Natural killer cell treated with Interleukin-12 subunit alpha and Interleukin-12 subunit beta and Interleukin-15 and Interleukin-18, amount 100 ng/mL, for 72 hours (primary cell): ENCODE measurements at regions not wholly inside any gene's neighbourhood (a gene's known extent, or its start where the extent isn't known, plus 50 kb on each side); places are given as distances from the start of the nearest gene placed in this dataset.

Experiments
- ATAC-seq, 2 donors: fragments of 150-1000 bp; cut with Tn5 transposase in 1 of 2; sonication (Bioruptor Pico), chemical (Tn5 transposase) in 1 of 2; 2 replicates each; pipeline ENCODE4 v1.10.0; 2021
- DNase-seq: peaks from one replicate; pipeline ENCODE4 v3.0.0; 2022; ENCODE audit warnings: low spot score
- H3K27ac Mint-ChIP-seq, 2 donors: 1 replicate in 1 of 2; 2 replicates in 1 of 2; pipeline ENCODE4 v1.8.0; 2022; ENCODE audit warnings: mixed read lengths in 2 of 2, mild to moderate bottlenecking in 1 of 2, moderate library complexity in 1 of 2
- H3K27me3 Mint-ChIP-seq, 2 donors: 1 replicate in 1 of 2; 2 replicates in 1 of 2; pipeline ENCODE4 v1.8.0; 2022; ENCODE audit warnings: mixed read lengths in 2 of 2
- H3K36me3 Mint-ChIP-seq: one replicate; pipeline ENCODE4 v1.8.0; 2022; ENCODE audit warnings: mixed read lengths
- H3K4me1 Mint-ChIP-seq, 2 donors: 1 replicate in 1 of 2; 2 replicates in 1 of 2; pipeline ENCODE4 v1.8.0; 2022; ENCODE audit warnings: low read depth in 2 of 2, mixed read lengths in 2 of 2, mild to moderate bottlenecking in 1 of 2
- H3K4me3 Mint-ChIP-seq: one replicate; pipeline ENCODE4 v1.8.0; 2022; ENCODE audit warnings: mixed read lengths
- H3K9me3 Mint-ChIP-seq: 2 replicates; pipeline ENCODE4 v1.8.0; 2022; ENCODE audit warnings: mixed read lengths

- Mint-ChIP-seq H3K4me3 (no peak overlapping the region), H3K4me1 (no peaks in the 10 kb centered on the region), H3K36me3 (no peaks in the 10 kb centered on the region), H3K27ac (no peak overlapping the region), H3K9me3 (peaks cover 11% of the 10 kb centered on the region), H3K27me3 (peaks cover 10 to 12% of the 10 kb centered on the region in 2 donors)
- no peak for ATAC-seq
- no peak for DNase-seq
Measured at GRCh38 chr13:74975111-74975510, 506.9 kb downstream of the TBC1D4 start.

DNA sequence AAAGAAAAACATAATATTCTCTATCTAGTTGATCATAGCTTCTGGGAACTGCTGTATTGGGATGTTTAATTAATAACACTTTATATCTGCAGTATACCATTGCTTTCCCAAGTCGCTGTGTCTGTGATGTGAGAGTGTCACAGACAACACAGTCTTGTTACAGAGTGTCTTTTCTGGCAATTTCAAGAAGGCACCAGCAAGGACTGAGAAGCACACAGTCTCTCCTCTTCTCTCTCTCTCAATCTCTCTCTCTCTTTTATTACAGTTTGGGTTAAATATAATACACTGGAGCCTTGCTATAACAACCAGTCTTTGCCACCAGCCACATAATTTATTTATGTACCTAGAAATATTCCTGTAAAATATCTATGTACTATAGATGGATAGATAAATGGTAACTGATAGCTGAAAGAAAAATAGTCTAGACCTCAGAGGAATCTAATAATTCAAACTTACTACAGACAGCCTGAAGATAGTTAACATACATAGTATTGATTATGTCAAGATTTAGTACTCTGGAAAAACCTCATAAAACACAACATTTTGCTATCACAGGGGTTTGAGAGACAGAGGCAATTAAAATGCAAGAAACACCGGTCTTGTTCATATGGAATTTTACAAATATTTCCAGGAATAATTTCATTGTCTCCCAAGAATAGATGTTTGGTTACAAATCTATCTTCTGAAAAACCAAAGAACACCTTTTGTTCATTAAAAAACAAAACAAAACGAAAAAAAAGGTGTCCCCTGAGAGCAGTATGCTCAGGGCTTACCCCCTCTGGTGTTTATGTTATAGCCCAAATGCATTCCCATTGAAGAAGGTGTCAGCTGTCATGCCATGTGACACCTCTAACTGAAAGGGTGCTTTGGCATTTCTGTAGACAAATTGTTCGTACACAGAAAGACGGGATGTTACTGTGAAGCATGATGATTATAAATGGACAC is 507.8 kb downstream of the TBC1D4 start:
- H3K4me1 Mint-ChIP-seq, result no peaks in the 10 kb centered on the region
- no peak overlapping the region for H3K27ac Mint-ChIP-seq
- peaks cover 11% of the 10 kb centered on the region for H3K9me3 Mint-ChIP-seq
- DNase-seq (no peak), ATAC-seq (no peak)
- peaks cover 10 to 12% of the 10 kb centered on the region in 2 donors for H3K27me3 Mint-ChIP-seq
- H3K4me3 Mint-ChIP-seq, result no peak overlapping the region
- no peaks in the 10 kb centered on the region for H3K36me3 Mint-ChIP-seq

DNA sequence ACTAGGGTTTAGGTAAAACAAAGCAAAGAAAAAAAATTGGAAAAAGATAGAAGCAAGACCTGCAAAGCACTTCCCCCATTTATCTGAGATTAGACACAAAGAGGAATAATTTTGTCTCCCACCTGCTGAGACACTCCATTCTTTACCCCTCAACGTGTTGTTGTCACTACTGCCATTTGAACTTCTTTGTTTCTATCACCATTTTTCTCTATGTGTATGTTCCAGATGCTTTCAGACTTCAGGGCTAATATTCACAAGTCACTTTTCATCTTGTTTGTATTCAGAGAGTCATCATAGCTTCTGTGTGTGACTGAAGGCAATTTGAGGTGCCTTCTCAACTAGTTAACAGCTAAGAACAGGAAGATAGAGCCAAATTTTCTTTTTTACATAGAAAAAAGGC is 512.5 kb downstream of the TBC1D4 start:
- no peaks in the 10 kb centered on the region for H3K36me3 Mint-ChIP-seq
- no peaks in the 10 kb centered on the region for H3K4me1 Mint-ChIP-seq
- DNase-seq (no peak), ATAC-seq (no peak)
- H3K27ac Mint-ChIP-seq, result no peak overlapping the region
- H3K4me3 Mint-ChIP-seq, result no peak overlapping the region
- no peaks in the 10 kb centered on the region for H3K9me3 Mint-ChIP-seq
- peaks cover 3 to 8% of the 10 kb centered on the region in 2 donors for H3K27me3 Mint-ChIP-seq

GRCh38 chr13:74966814-74967424 is 515.0 kb downstream of the TBC1D4 start:
- H3K36me3 Mint-ChIP-seq, result peaks cover 6% of the 10 kb centered on the region
- ATAC-seq, result no peak

GRCh38 chr13:74966275-74966674 is 515.7 kb downstream of the TBC1D4 start:
- peaks cover 10% of the 10 kb centered on the region for H3K9me3 Mint-ChIP-seq
- no peak for ATAC-seq
- H3K36me3 Mint-ChIP-seq, result peaks cover 6% of the 10 kb centered on the region
- H3K27me3 Mint-ChIP-seq, result peaks cover 5 to 21% of the 10 kb centered on the region in 2 donors
- no peaks in the 10 kb centered on the region for H3K4me1 Mint-ChIP-seq
- no peak for DNase-seq
- H3K4me3 Mint-ChIP-seq, result no peak overlapping the region
- no peak overlapping the region for H3K27ac Mint-ChIP-seq

More at GRCh38 chr13:74966814-74967424, 515.0 kb downstream of the TBC1D4 start:
- peaks cover 10% of the 10 kb centered on the region for H3K9me3 Mint-ChIP-seq
- peaks cover 5 to 21% of the 10 kb centered on the region in 2 donors for H3K27me3 Mint-ChIP-seq
- H3K4me1 Mint-ChIP-seq, result no peaks in the 10 kb centered on the region
- no peak overlapping the region for H3K27ac Mint-ChIP-seq
- DNase-seq, result no peak
- no peak overlapping the region for H3K4me3 Mint-ChIP-seq

- ATAC-seq (no peak), DNase-seq (no peak)
- no peak overlapping the region for H3K27ac Mint-ChIP-seq
- H3K27me3 Mint-ChIP-seq, result no peaks in the 10 kb centered on the region
- H3K36me3 Mint-ChIP-seq, result peaks cover 22% of the 10 kb centered on the region
- no peak overlapping the region for H3K4me3 Mint-ChIP-seq
- no peaks in the 10 kb centered on the region for H3K4me1 Mint-ChIP-seq
- H3K9me3 Mint-ChIP-seq, result peaks cover 18% of the 10 kb centered on the region
Measured at GRCh38 chr13:74945637-74946036, 536.3 kb downstream of the TBC1D4 start.

DNA sequence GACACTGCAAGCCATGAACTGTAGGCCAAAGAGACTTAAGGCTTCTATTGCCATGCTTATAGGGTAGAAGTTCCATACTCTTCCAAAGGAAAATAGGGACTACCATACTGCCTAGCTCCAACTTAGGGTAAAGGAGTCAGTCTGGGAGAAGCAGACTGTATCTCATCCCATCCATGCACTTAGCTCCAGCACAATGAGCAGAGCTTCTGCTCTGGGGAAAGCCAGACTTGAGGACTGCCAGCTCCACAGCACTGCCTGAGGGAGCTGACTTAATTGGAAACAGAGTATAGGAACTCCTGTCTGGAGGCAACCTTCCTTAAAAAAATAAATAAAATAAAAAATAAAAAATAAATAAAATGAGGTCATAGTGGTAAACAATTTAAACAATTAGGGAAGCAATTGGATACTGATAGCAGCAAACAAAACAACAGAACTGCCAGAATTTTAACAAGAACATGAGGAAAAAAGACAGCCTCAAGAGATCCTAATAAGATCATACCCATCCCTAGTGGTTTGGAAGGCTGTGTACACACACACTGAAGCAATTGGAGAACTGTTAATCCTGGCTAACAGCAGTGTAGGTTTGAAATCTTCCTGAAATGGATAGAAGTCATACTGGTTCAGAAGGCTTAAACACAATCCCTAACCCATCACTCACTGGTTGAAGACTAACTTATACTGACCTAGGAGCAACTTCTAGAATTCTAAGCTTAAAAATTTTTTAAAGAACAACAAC is 550.1 kb downstream of the TBC1D4 start:
- Mint-ChIP-seq H3K27ac (no peak overlapping the region), H3K36me3 (no peaks in the 10 kb centered on the region), H3K9me3 (peaks cover 4% of the 10 kb centered on the region), H3K4me1 (no peaks in the 10 kb centered on the region), H3K27me3 (peaks cover 0 to 6% of the 10 kb centered on the region in 2 donors), H3K4me3 (no peak overlapping the region)
- DNase-seq (no peak), ATAC-seq (peak in 1 of 2 donors; percentile 17)

DNA sequence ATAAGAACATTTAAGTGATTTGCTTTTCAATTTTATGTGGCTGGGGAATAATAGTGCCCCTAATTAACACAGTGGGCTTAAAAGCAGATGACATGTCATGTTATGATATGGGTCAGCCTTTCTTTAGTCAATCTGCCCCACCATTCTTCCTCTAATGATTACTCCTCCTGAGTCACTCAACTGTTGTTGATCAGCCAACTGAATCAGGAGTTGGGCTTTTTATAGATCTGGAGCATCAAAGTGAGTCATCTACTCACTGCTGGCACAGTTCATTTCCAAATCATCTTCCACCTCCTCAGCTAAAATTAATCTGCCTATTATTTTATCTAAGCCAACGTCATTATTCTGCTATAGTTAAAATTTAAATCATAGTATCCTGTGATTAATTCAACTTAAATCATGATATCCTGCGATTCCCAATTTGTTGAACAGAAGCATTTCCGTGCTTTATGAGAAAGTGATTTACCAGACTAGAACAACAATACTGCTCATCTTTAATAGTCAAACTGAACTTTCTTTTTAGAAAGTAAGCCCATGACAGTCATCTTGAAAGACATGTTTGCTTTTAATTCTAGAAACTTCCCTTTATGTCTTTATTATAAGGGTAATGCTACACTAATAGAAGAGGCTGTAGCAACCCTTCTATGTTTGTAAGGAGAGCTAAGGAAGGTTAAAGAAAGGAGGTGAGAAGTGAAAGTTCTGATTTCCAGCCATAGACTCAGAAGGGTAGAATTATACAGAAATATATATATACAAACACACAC is 551.4 kb downstream of the TBC1D4 start:
- ATAC-seq, result no peak
- no peak for DNase-seq
- Mint-ChIP-seq H3K27me3 (peaks cover 0 to 6% of the 10 kb centered on the region in 2 donors), H3K27ac (no peak overlapping the region), H3K4me3 (no peak overlapping the region), H3K36me3 (peaks cover 6% of the 10 kb centered on the region), H3K9me3 (peaks cover 4% of the 10 kb centered on the region), H3K4me1 (no peaks in the 10 kb centered on the region)

DNA sequence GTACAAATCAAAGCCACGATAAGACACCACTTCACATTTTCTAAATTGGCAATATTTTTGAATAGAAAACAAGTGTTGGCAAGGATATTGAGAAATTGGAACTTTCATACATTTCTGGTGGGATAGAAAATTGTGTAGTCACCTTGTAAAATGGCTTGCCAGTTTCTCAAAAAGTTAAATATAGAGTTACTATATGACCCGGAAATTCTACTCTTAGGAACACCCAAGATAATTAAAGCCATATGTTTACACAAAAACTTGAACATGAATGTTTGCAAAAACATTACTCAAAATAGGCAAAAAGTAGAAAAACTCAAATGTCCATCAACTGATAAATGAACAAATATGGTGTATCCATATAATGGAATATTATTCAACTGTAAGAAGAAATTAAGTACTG is 552.5 kb downstream of the TBC1D4 start:
- Mint-ChIP-seq H3K36me3 (peaks cover 6% of the 10 kb centered on the region), H3K27ac (no peak overlapping the region)
- no peak for ATAC-seq

GRCh38 chr13:74927823-74928222 is 554.1 kb downstream of the TBC1D4 start:
- Mint-ChIP-seq H3K4me1 (no peaks in the 10 kb centered on the region), H3K4me3 (no peak overlapping the region), H3K9me3 (peaks cover 5% of the 10 kb centered on the region), H3K36me3 (peaks cover 11% of the 10 kb centered on the region), H3K27me3 (no peaks in the 10 kb centered on the region), H3K27ac (no peak overlapping the region)
- DNase-seq, result no peak
- no peak for ATAC-seq

More for the DNA sequence above, 552.5 kb downstream of the TBC1D4 start:
- peaks cover 0 to 6% of the 10 kb centered on the region in 2 donors for H3K27me3 Mint-ChIP-seq
- no peak overlapping the region for H3K4me3 Mint-ChIP-seq
- no peaks in the 10 kb centered on the region for H3K4me1 Mint-ChIP-seq
- peaks cover 9% of the 10 kb centered on the region for H3K9me3 Mint-ChIP-seq
- no peak for DNase-seq

GRCh38 chr13:74922963-74923362 is 559.0 kb downstream of the TBC1D4 start:
- Mint-ChIP-seq H3K36me3 (peaks cover 11% of the 10 kb centered on the region), H3K4me1 (peaks cover 13 to 21% of the 10 kb centered on the region in 2 donors), H3K27ac (no peak overlapping the region), H3K27me3 (no peaks in the 10 kb centered on the region), H3K4me3 (no peak overlapping the region), H3K9me3 (peaks cover 5% of the 10 kb centered on the region)
- no peak for ATAC-seq
- no peak for DNase-seq

- peak overlapping the region in 1 of 2 donors; percentile 19 for H3K27ac Mint-ChIP-seq
- ATAC-seq (peak in 1 of 2 donors; percentile 68), DNase-seq (no peak)
- peaks cover 11% of the 10 kb centered on the region for H3K36me3 Mint-ChIP-seq
- no peak overlapping the region for H3K4me3 Mint-ChIP-seq
- H3K9me3 Mint-ChIP-seq, result peaks cover 5% of the 10 kb centered on the region
- peaks cover 13 to 21% of the 10 kb centered on the region in 2 donors for H3K4me1 Mint-ChIP-seq
- H3K27me3 Mint-ChIP-seq, result no peaks in the 10 kb centered on the region
Measured at GRCh38 chr13:74921326-74921725, 560.6 kb downstream of the TBC1D4 start.

DNA sequence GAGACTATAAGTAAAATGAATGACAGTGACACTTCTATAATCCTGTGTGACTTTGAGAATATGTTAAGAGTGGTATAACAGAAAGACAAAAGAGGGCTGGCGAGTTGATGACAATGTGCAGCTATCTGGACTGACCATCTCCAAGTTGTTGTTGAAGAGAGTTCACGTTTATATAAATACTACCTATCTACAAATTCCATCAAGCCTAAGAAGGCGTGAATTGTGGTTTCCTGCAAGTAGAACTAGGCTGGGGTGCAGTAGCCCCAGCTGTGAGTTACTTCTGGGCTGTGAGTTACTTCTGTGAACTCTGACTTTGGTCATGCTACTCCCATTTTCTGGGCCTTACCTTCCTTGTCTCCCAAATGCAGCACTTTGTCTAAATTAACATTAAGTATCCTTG is 561.0 kb downstream of the TBC1D4 start:
- ATAC-seq, result no peak
- H3K9me3 Mint-ChIP-seq, result peaks cover 5% of the 10 kb centered on the region
- H3K27me3 Mint-ChIP-seq, result no peaks in the 10 kb centered on the region
- H3K36me3 Mint-ChIP-seq, result peaks cover 7% of the 10 kb centered on the region
- no peak for DNase-seq
- H3K27ac Mint-ChIP-seq, result peak overlapping the region in 1 of 2 donors; percentile 19
- H3K4me1 Mint-ChIP-seq, result peaks cover 13 to 21% of the 10 kb centered on the region in 2 donors
- no peak overlapping the region for H3K4me3 Mint-ChIP-seq
